Activated CD4-positive, CD25-positive, alpha-beta regulatory T cell treated with anti-CD3 and anti-CD28 coated beads, Interleukin-2, amount 50 U/mL, for 24 hours (primary cell): ENCODE measurements at regions not wholly inside any gene's neighbourhood (a gene's known extent, or its start where the extent isn't known, plus 50 kb on each side); places are given as distances from the start of the nearest gene placed in this dataset.
A peak's percentile ranks its signal among the peaks of the same experiment; 100 is the strongest.
"Not testable (repeated sequence)": the region's sequence is repeated elsewhere in the genome, so short reads cannot be mapped to it uniquely, and the experiment has no call there.

Experiments used
- ATAC-seq, 2 donors: fragments of 150-1000 bp; cut with Tn5 transposase; one replicate each; pipeline ENCODE4 v1.10.0; 2021; ENCODE audit warnings: mild to moderate bottlenecking in 1 of 2, moderate library complexity in 1 of 2

GRCh38 chr9:39567396-39567795 lies 211.9 kb downstream of the SPATA31A1 start:
- not testable (repeated sequence) for ATAC-seq

- ATAC-seq: not testable (repeated sequence)
Observed at GRCh38 chr9:39568900-39569299, 213.4 kb downstream of the SPATA31A1 start.

DNA sequence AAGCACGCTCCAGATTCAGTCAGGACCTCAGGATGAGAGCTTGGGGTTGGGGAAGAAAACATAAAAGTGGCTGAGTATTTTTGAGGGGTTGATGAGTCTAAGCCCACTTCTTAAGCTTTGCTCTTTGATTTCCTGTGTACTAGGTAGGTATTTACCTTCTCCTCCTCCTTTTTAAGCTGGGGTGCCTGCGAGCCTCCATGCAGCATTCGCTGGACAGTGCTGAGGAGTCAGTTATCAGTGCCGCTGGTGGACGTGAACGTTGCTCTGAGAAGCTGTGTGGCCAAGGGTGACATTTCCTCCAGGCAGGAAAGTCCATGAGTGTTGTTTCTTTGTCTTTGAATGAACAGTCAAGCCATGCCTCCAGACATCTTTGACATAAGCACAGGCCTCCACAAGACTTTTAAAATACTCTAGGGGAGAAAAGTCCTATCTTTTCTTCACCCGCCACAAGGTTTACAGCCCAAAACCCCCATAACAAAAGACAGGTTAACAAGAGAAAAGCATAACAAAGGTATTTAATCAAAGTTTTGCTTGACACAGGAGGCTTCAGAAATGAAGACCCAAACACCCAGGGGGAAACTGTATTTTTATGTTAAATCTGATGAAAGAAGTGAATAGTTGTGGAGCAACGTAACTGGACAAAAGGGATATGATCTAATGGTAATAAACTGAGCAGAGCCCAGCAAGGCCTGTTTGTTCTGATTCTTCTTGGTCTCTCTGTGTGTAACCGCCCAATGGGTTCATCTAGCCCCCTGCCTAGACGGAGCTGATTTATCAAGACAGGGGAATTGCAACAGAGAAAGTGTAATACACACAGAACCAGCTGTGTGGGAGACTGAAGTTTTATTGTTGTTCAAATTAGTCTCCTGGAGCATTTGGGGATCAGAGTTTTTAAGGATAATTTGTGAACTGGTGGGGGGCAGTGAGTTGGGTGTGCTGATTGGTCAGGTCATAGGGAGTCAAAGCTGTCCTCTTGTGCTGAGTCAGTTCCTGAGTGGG lies 217.9 kb downstream of the SPATA31A1 start:
- ATAC-seq: not testable (repeated sequence)

GRCh38 chr9:39579000-39579399 lies 223.5 kb downstream of the SPATA31A1 start:
- not testable (repeated sequence) for ATAC-seq

- not testable (repeated sequence) for ATAC-seq
Observed at GRCh38 chr9:39581296-39581695, 225.8 kb downstream of the SPATA31A1 start.

DNA sequence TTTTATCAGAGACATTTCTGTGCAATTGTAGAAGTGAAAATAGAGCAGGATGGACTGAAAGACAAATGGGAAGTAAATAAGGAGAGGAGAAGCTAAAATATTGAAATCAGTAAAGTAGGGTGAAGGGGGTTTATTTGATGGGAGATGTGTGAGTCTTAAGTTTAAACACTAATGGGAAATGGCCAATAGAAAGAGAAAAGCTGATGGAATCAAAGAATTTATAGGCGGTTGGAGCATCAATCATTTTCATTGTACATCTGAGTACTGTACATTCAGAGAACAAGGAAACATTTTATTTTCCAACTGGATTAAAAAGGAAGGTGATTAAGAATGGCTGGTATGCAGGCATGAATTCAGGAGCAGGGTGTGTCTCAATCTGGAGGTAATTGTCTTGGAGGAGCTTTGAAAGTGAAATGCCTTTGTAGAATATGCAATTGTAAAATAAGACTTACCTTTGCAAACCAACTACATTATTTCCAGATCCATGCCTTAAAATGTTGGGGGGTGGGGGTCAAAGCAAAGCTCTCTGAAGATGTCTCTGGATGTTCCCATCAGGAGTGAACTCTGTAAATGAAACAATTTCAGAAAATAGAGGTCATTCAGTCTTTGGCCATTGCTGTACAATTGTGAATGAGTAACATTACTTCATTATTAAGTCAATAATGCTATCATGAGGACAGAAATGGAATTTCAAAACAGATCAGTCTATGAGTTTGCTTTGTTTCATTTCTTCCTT lies 227.4 kb downstream of the SPATA31A1 start:
- ATAC-seq: not testable (repeated sequence)

GRCh38 chr9:39583413-39583747 lies 227.9 kb downstream of the SPATA31A1 start:
- not testable (repeated sequence) for ATAC-seq

- not testable (repeated sequence) for ATAC-seq
Observed at GRCh38 chr9:39585233-39585632, 229.8 kb downstream of the SPATA31A1 start.

DNA sequence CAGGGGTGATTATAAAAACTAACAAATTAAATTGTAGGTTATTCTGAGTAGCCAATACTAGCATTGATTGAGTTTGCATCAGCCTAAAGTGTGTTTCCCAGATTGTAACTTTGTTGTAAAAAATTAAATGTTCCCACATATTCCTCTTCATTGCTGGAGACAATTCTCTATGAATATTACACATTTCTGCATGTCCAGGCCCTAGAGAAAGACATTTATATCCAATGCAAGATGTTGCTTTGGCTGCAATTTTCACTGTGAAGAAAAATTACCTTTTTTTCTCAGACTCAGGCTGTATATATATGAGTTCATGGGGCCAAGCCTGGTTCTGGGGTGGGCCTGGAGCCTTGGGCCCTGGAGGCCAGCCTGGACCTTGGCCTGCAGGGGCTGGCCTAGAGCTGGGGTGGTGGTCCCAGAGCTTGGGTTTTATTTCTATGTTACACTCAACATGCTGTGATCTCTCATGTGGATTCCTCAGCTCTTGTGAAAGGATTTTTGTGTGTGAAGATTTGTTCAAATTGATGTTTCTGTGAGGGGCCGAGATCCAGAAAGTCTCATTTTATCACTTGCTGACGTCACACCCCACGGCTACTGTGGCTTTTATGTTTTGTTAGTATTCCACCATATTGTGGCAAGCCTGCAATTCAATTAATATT lies 232.5 kb downstream of the SPATA31A1 start:
- ATAC-seq: peak in 1 of 2 donors; percentile 39

GRCh38 chr9:39588500-39589137 lies 233.2 kb downstream of the SPATA31A1 start:
- ATAC-seq: no peak

- not testable (repeated sequence) for ATAC-seq
Observed at GRCh38 chr9:39604089-39604488, 248.6 kb downstream of the SPATA31A1 start.

DNA sequence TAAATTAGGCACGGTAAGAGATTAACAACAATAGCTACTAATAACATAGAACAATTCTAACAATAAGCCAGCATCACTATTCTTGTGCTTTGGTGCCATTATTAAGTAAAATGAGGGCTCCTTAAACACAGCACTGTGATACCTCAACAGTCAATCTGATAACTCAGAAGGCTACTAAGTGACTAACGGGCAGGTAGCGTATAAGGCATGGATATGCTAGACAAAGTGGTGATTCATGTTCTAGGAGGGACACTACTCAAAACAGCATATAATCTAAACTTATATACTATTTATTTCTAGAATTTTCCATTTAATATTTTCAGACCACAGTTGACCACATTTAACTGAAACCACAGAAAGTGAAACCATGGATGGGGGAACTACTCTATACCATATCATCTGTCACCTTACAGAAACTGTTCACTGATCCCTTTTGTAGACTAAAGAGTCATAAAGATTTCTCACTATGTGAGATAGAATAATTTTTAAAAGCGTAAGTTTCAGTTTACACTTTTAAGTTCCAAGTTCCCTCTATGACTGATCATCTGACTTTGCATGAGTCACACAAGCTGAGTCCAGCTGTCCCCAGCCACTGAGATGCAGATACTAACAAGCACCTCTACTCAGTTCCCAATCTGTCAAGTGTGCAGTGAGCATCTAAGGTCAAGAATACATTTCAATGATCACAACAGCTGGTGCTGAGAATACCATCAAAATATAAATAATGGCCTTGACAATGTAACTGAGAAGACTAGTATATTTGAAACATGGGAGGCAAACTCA lies 256.2 kb downstream of the SPATA31A1 start:
- ATAC-seq: peak; percentile 27 to 46

DNA sequence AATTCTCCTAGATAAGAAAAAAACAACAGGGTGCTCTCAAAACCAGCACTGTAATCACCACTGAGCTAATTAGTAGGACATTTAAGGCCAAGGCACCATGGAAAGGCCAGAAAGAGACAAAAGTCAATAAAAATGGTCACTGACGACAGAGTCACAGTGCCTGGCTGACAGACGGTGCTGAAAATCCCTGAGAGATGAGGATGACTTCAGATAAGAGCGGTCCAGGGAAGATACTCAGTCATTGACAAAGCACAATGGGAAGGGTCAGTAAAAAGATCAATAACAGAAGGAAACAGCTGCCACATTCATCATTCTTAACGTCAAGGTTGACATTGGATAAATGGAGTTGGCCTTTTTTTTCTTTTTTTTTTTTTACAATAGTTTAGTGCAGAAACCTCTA lies 261.0 kb downstream of the SPATA31A1 start:
- ATAC-seq: not testable (repeated sequence)

GRCh38 chr9:39624048-39624447 lies 268.6 kb downstream of the SPATA31A1 start:
- not testable (repeated sequence) for ATAC-seq

DNA sequence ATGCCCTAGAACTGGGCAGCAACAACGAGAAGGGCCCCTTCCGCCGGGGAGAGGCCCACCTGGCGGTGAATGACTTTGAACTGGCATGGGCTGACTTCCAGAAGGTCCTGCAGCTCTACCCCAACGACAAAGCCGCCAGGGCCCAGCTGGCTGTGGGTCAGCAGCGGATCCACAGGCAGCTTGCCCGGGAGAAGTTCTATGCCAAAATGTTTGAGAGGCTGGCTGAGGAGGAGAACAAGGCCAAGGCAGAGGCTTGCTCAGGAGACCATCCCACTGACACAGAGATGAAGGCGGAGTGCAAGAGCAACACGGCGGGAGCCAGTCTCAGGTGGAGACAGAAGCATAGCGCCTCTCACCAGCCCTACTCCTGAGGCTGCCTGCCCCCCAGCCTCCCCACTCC lies 276.6 kb downstream of the SPATA31A1 start:
- not testable (repeated sequence) for ATAC-seq

- ATAC-seq: not testable (repeated sequence)
Observed at GRCh38 chr9:39649029-39649428, 293.6 kb downstream of the SPATA31A1 start.

- ATAC-seq: not testable (repeated sequence)
Observed at GRCh38 chr9:39656960-39657603, 301.6 kb downstream of the SPATA31A1 start.

DNA sequence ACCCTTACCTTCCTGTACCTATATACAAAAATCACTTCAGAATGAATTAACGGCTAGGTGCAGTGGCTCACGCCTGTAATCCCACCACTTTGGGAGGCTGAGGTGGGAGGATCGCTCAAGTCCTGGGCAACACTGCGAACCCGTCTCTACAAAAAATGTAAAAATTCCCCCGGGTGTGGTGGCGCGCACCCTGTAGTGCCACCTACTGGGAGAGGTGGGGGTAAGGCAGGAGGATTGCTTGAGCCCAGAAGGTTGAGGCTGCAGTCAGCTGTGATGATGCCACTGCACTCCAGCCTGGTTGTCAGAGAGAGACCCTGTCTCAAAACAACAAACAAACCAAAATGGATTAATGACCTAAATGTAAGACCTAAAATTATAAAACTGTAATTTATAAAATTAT lies 307.6 kb downstream of the SPATA31A1 start:
- not testable (repeated sequence) for ATAC-seq

- not testable (repeated sequence) for ATAC-seq
Observed at GRCh38 chr9:39663713-39664112, 308.2 kb downstream of the SPATA31A1 start.

DNA sequence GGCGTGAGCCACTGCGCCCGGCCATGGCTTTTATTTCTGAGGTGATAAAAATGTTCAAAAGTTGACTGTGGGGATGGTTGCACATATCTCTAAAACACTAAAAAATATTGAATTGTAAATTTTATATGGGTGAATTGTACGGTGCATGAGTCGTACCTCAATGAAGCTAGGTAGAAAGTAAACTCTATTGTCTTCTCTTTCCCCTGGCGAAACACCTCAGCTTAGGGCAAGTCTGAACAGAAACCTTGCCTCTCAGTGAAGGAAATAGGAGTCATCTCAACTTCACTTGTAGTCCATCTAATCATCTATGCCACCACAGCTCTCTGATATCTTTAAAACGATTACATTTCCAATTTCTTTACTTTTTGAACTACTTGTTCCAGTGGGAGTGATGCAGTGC lies 309.6 kb downstream of the SPATA31A1 start:
- ATAC-seq: not testable (repeated sequence)
